ENCODE measurements at regions not wholly inside any gene's neighbourhood (a gene's known extent, or its start where the extent isn't known, plus 50 kb on each side); places are given as distances from the start of the nearest gene placed in this dataset.
"Not testable (repeated sequence)": the region's sequence is repeated elsewhere in the genome, so short reads cannot be mapped to it uniquely, and the experiment has no call there.

DNA sequence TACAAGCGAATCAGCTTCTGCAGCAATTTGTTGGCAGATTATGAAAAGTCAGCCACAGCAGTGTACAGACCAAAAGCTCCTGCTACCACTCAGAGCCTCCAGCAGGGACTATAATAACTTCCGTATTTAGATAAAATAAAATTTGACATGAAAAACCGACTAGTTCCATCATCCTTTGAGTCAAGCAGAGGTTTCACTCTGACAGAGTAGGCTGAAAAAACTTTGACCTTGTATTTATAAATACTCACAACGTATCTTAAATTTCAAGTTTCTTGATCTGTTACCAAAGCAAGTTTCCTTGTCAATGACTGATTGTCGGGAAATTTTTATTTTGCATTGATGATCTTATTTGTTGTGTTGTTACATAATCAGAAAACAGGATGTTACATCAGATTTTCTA lies 283.4 kb downstream of the DAD1 start:
- no peak for DNase-seq (ENCODE audit: low read depth, low spot score)

DNA sequence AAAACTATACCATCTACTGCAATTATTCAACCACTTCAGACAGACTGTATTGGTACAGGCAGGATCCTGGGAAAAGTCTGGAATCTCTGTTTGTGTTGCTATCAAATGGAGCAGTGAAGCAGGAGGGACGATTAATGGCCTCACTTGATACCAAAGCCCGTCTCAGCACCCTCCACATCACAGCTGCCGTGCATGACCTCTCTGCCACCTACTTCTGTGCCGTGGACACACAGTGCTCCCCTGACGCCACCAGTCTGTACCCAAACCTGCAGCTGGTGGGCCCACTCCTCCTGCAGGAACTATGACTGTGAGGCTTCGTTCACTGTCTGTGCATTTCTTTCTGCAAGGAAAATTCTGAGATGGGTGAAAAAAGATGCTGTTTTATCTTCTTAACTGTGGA lies 284.7 kb downstream of the DAD1 start:
- no peak for DNase-seq (ENCODE audit: low read depth, low spot score)

DNA sequence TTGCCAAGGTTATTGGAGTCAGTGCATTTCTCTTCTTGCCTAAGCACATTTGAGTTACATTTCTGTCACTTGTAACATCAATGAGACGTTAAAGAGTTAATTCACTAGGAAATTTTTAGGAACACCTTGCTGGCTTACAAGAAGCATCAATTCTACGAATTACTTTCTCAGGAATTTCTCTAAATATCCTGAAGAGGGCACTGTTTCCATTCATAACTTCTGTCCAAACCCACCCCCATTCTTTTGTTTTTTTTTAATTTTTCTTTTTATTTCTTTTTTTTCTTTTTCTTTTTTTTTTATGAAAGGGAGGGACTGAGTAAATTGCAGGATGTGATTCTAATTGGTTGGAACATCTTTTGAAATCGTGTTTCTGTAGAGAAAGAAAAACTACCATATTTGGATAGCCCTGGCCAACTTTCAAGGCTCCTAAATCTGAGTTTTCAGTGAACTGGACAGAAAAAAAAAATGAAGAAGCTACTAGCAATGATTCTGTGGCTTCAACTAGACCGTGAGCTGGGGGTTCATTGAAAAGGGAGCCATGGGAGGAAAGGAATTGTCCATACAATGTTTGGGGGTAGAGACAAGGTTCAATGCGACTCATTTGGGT lies 285.3 kb downstream of the DAD1 start:
- DNase-seq (ENCODE audit: low read depth, low spot score): no peak

DNA sequence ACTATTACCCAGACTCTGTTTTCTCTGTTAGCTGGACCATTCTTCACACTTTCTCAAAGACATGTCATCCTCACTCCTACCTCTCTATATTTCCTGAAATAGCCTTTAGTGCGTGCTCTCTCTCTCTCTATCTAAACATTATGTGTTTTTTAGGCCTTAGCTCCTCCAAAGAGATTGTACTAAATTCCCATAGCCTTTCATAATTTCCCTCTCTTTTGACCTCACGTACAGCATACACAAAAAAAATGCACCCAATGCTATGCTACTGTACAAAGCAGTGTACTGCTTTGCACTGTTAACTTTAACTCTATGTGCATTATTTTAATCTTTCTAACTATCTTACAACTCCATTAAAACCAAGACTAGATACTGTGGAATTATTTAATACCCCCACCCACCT lies 288.4 kb downstream of the DAD1 start:
- no peak for DNase-seq (ENCODE audit: low read depth, low spot score)

DNA sequence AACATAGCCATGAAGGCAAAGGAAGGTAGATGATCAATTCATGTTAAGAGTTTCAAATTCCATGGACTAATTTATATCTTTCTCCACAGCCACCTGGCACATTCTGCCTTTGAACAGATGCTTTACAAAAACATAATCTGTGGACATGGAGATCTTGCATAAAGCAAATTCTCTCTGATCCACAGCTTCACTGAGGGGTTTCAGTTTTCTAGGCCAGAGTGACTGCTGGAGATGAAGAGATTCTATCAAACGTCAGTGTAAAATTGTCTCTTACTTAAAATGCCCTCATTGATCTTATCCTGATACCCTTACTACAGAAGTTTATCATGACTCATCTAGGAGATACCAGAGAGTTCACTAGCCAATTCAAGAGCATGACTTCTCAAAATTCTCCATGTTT lies 291.6 kb downstream of the DAD1 start:
- DNase-seq (ENCODE audit: low read depth, low spot score): no peak

DNA sequence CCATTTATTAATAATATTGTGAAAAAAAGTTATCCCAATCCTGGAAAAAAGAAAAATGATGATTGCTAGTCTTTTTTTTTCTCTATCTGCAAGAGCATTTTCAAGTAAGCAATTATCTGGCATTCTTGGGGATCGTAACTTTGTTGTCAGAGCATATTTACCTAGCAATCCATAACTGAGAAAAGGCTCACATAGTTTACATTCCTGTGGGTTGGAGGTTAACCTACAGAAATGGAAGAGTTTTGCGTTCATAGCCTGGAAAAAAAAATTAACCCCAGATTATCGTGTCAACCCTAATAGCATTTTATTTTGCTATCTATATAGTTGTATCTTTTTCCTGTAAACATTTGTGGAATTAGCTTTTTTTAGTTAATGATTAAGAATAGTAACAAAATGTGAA lies 292.3 kb downstream of the DAD1 start:
- no peak for DNase-seq (ENCODE audit: low read depth, low spot score)

DNA sequence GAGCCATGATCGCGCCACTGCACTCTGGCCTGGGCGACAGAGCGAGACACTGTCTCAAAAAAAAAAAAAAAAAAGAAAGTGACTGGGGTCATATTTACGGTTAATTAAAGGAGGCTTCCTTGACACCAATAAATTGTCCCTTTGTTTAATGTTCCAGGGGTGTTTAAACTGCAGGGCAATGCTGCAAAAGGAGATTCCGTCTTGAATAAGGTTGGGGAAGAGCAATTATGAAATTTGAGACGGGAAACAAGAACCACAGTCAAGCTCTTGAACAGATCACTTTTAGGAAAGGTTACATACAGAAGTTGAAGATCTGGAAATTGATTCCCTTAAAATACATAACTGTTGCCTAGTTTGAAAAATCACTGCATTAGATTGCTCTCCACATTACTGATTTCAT lies 292.9 kb downstream of the DAD1 start:
- no peak for DNase-seq (ENCODE audit: low read depth, low spot score)

DNA sequence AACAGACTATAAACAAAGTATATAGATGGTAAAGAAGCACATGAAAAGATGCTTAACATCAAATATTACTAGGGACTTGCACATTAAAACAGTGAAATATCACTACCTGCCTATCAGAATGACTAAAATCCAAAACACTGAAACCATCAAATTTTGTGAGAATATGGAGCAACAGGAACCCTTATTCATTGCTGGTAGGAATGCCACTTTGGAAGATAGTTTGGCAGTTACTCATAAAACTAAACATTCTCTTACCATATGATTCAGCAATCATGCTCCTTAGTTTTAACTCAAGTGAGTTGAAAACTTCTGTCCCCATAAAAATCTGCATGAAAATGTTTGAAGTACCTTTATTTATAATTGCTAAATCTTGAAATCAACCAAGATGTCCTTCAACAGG lies 297.6 kb downstream of the DAD1 start:
- no peak for DNase-seq (ENCODE audit: low read depth, low spot score)

DNA sequence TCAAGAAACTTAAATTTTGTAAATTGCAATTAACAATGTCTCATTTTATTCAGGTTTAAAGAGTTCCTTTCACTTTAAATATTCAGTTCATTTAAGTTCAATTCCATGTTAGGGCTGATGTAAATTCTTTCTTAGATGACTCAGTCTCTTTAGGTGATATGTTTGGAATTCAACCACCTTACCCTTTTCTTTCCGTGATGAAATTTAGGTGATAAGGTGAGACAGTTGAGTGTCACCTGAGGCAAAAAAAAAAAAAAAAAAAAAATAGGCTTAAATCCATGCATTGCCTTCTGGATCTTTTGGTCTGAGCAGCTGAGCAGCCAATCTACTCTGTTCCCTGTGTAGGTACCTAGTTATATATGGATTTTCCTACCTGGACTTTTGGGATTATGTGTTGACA lies 299.5 kb downstream of the DAD1 start:
- no peak for DNase-seq (ENCODE audit: low read depth, low spot score)

DNA sequence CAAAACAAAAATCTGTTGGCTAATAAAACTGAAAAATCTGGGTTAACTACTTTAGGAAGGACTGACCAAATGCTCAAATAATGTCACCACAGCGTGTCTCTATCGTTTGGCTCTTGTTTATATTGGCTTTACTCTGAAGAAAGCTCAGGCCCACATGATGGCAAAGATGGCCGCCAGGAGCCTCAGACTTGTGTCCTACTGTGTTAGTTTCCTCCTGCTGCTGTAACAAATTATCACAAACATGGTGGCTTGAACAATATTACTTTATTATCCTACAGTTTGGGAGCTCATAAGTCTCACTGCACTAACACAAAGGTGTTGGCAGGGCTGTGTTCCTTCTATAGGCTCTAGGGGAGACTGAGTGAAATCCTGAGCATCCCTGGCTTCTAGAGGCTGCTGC lies 303.0 kb downstream of the DAD1 start:
- no peak for DNase-seq (ENCODE audit: low read depth, low spot score)

DNA sequence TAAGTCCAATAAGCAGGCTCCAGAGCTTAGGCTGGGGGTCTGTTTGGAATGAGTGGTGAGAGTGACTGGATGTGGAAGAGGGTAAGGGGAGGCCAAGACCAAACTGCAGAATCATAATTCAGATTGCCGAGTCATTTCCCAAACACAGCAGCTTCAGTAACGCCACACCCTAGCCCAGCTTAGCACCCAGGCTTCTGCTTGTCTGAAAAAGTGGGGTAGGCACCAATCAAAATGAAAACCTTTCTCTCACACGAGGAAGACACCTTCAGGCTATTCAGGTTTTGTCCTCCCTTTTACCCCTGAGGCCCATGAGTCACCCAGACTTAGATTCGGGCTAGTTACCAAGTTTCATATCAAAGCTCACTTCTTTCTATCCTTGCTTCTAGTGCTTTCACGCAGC lies 306.1 kb downstream of the DAD1 start:
- DNase-seq (ENCODE audit: low read depth, low spot score): no peak

DNA sequence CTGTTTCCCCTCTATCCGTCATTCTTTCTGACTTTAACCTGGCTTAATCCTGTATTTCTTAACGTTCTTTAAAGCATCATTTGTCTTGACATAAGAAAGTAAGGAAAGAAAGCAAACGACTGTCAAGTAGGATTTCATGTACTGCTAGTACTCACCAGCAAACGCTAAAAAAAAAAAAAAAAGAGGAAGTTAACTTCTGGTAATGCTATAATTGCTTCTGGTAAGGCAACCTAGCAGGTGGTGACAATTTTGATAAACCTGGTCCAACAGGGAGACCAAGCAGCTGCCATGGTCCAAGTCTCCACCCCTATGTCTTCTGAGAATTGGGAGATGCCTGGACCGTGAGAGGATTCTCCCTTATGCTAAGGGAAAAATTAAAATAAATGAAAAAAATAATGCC lies 306.6 kb downstream of the DAD1 start:
- no peak for DNase-seq (ENCODE audit: low read depth, low spot score)

DNA sequence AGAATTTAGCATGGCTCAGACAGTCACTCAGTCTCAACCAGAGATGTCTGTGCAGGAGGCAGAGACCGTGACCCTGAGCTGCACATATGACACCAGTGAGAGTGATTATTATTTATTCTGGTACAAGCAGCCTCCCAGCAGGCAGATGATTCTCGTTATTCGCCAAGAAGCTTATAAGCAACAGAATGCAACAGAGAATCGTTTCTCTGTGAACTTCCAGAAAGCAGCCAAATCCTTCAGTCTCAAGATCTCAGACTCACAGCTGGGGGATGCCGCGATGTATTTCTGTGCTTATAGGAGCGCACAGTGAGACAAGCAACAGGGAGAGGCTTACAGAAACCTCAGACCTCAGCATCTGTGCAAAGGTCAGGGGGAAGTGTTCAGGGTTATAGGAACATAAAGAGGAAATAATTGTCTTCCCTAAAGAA lies 307.6 kb downstream of the DAD1 start:
- DNase-seq (ENCODE audit: low read depth, low spot score): not testable (repeated sequence)

DNA sequence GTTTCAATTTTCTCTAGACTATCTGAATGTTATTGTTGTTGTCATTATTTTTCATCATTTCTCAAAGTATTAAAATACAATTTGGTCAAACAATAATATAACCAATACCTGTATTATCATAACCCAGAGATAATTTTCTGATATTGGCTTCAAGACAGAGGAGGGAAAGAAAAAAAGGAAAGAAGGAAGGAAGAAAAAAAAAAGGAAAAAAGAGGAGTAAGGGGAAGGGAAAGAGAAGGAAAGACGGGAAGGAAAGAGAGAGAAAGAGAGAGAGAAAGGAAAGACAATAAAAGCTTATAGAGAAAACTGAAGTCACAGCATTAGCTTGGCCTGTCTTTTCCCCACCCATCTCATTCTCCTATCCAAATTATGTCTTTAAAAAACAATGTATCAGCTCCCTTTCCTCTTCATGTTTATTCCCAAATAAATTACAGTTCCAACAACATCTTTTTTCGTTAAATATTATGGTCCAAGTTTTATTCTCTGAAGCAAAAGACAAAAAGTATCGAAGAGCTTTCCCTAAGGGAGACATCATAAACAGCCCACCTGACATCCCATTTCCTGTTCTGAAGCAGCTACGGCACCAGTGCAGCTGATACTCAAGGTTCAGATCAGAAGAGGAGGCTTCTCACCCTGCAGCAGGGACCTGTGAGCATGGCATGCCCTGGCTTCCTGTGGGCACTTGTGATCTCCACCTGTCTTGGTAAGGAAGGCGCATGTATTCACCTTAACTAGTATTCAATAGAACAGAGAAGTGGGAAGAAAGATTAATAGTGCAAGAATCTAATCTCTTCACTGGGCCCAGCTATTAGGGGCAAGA lies 308.3 kb downstream of the DAD1 start:
- DNase-seq (ENCODE audit: low read depth, low spot score): no peak

DNA sequence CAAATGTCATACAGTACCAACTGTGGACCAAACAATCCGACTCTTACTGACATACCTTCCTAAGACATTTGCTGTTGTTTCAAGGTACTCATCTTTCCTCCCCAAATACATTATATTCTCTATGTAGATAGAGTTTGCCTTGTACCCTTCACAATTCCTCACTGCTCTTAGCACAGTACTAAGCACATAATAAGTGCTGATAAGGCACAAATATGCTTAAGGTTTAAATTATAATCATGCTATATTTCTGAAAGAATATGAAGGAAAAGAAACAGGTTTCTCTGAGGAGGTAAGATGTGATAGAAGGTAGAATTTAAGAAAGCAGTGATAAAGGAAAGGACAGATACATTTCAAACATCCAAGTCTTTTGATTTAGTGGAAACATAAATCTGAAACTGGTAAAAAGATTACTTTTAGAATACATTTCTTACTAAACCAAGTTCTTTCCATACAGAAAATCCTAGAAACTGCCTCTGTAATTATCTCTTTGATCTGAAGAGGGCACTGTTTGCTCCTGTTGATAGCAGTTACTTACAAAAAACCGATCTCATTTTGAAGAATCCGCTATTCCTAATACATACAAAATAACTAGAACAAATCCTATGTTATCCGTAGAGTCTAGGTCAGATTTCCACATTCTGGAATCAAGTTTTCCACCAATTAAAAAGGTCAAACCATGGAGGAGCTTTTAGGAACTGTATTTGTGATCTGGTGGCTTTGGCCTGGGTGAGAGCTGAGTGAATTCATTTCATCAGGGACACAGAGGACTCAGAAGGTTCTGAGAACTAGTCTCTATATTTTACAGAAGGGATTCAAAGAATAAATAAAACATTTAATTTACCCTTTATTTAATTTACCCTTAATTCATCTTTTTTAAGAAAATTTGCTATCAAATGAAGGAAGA lies 311.9 kb downstream of the DAD1 start:
- DNase-seq (ENCODE audit: low read depth, low spot score): no peak

DNA sequence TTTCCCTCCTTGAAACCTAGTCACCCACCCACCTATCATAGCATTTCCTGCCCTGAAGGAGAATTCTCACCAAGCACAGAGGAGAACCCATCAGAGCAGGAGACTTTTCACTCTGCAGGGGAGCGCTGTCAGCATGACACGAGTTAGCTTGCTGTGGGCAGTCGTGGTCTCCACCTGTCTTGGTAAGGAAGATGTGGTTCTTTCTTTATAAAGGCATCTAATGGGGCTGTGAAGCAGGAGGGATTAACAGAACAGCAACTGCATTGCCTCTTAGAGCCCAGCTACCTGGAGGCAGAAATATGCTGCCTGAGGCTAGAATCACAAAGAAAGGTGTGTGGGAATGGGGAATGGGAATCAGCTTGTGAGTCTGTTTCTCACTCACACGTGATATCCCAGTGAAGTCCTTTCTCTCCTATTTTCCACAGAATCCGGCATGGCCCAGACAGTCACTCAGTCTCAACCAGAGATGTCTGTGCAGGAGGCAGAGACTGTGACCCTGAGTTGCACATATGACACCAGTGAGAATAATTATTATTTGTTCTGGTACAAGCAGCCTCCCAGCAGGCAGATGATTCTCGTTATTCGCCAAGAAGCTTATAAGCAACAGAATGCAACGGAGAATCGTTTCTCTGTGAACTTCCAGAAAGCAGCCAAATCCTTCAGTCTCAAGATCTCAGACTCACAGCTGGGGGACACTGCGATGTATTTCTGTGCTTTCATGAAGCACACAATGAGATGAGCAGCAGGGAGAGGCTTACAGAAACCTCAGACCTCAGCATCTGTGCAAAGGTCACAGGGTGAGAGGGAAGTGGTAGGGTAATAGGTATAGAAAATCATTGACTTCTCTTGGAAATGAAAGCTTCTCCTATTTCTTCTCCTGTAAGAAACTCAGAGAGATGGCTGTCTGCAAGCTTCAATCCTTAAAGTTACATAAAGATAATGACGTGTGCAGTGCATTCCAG lies 316.9 kb downstream of the DAD1 start:
- no peak for DNase-seq (ENCODE audit: low read depth, low spot score)

DNA sequence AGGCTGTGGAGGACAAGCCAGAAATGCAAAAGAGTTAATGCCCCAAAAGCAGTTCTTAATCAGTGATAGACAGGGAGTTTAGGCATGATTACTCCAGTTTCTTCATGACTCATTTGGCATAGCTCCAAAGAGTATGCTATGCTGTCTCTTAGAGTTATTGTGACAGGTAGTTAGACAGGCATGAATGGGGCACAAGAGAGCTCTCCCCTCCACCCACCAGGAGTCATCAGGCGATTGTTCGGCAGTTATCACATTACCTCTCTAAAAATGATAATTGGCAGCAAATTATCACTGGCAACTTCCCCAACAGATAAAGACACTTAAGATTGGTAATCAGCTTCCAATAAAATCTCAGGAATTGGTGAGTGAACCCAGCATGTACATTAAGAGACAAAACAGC lies 320.1 kb downstream of the DAD1 start:
- DNase-seq (ENCODE audit: low read depth, low spot score): no peak

DNA sequence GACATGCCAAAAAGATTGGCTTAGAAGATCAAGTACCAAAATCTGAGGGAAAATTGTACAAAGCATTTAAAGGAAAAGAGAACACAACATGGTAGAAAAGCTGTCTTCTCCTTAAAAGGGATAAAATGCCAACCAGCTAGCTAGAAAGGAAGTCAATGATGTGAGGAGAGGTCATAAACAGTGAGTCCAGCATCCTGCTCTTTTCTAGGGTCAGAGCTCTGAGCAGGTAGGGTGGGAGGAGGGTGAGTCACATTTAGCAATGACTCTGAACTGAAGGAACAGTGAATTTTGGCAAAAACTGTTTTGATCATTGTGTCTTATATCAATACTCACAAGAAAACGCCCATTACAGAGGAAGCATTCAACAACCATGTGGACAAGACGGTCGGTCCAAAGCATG lies 322.3 kb downstream of the DAD1 start:
- no peak for DNase-seq (ENCODE audit: low read depth, low spot score)

DNA sequence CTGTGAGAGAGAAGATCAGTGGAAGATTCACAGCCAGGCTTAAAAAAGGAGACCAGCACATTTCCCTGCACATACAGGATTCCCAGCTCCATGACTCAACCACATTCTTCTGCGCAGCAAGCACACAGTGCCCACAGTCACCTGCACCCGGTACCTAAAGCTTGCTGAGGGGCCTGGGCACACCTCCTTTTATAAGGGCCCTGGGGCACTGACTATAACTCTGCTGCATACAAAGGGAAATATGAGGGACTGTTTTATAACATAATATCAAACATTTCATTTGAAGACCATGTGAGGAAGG lies 322.9 kb downstream of the DAD1 start:
- no peak for DNase-seq (ENCODE audit: low read depth, low spot score)

DNA sequence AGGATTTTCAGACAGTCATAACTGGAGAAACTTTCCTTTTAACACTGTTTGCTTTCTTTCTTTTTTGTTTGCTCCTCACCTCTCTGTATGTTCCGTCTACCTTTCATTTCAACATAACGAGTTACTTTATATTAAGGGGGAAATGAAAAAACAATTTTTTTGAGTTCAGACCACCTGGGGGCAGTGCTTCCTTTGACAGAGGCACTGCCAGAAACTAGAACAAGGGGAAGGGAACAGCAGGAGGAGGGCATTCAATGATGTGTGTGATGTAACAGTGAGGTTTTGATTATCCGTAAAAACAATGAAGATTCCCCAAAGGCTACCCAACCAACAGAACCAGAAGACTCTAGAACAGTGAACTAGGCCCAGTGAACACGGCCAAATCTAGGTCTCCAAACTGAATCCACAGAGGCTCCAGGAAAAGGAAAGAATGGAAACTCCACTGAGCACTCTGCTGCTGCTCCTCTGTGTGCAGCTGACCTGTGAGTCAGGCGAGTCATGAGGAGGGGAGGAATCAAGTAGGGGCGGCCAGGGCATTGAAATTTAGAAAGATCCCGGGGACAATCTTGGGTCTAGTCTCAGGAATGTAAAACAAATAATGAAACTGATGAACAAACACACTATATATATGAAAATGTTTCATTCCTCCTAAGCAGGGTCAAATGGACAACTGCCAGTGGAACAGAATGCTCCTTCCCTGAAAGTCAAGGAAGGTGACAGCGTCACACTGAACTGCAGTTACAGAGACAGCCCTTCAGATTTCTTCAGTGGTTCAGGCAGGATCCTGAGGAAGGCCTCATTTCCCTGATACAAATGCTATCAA lies 323.5 kb downstream of the DAD1 start:
- no peak for DNase-seq (ENCODE audit: low read depth, low spot score)

DNA sequence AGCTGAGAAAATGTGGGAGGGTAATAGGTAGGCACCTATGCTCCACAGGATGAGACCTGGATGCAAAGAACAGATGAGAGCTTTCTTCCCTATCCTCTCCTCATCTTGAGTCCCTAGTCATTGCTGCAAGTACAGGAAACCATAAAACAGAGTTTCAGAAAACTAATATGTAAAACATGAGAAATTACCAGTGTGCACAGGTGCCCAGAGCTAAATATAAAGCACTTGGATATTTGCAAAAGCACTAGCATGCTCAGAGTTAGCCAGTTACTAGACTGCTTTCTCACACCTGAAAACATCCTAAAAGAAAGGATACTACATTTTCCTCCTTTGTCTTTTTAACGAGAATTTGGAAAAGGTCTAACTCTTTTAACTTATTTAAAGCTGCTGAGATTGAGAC lies 324.3 kb downstream of the DAD1 start:
- DNase-seq (ENCODE audit: low read depth, low spot score): no peak
